Thoracic aorta (tissue), 2 donors: ENCODE measurements at regions not wholly inside any gene's neighbourhood (a gene's known extent, or its start where the extent isn't known, plus 50 kb on each side); places are given as distances from the start of the nearest gene placed in this dataset.
"Not testable (repeated sequence)": the region's sequence is repeated elsewhere in the genome, so short reads cannot be mapped to it uniquely, and the experiment has no call there.

Experiments used
- ATAC-seq: fragments of 150-250 bp; one replicate; pipeline ENCODE4 v1.8.0; 2017; ENCODE audit warnings: low read depth; ENCODE audit not compliant: insufficient number of reproducible peaks, low FRiP score
- DNase-seq: peaks from one replicate; pipeline ENCODE4 v3.0.0-alpha.2; 2020; ENCODE audit warnings: low spot score
- H3K27ac ChIP-seq, 2 donors: fragments of 200-600 bp; sonication (generic); 1 replicate in 1 of 2; 2 replicates in 1 of 2; pipeline ENCODE4 v1.5.1; 2016; ENCODE audit warnings: mild to moderate bottlenecking in 2 of 2, moderate library complexity in 2 of 2
- H3K27me3 ChIP-seq: fragments of 200-600 bp; sonication (generic); replicated peaks from 2 replicates; pipeline ENCODE4 v1.6.0; 2016; ENCODE audit warnings: mild to moderate bottlenecking; ENCODE audit not compliant: insufficient read depth
- H3K36me3 ChIP-seq: fragments of 200-600 bp; sonication (generic); one replicate; pipeline ENCODE4 v1.5.1; 2016
- H3K4me1 ChIP-seq, 2 donors: fragments of 200-600 bp; sonication (generic); 1 replicate in 1 of 2; 2 replicates in 1 of 2; pipeline versions ENCODE4 v1.5.1 to v1.6.0; 2016; ENCODE audit warnings: low read depth in 2 of 2, mild to moderate bottlenecking in 1 of 2; ENCODE audit not compliant: control insufficient read depth in 1 of 2
- H3K4me3 ChIP-seq: fragments of 200-600 bp; sonication (generic); 2 replicates; pipeline ENCODE4 v1.5.1; 2016; ENCODE audit warnings: mild to moderate bottlenecking
- H3K9me3 ChIP-seq: fragments of 200-600 bp; sonication (generic); 2 replicates; pipeline ENCODE4 v1.5.1; 2016
- TF ChIP-seq, protein P1 (sequence below): fragments of 200-600 bp; sonication (generic); IDR thresholded peaks from one replicate; pipeline ENCODE4 v1.5.1; 2019; ENCODE audit warnings: antibody characterized with exemption

DNA sequence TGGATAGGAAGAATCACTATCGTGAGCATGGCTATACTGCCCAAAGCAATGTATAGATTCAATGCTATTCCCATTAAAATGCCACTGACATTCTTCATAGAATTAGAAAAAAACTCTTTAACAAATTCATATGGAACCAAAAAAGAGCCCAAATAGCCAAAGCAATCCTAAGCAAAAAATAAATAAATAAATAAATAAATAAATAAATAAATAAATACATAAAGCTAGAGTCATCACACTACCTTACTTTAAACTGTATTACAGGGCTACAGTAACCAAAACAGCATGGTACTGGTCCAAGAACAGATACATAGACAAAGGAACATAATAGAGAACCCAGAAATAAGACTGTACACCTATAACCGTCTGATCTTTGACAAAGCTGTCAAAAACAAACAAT, 180.4 kb upstream of the CDKN2B start:
- TF ChIP-seq, protein P1, sequence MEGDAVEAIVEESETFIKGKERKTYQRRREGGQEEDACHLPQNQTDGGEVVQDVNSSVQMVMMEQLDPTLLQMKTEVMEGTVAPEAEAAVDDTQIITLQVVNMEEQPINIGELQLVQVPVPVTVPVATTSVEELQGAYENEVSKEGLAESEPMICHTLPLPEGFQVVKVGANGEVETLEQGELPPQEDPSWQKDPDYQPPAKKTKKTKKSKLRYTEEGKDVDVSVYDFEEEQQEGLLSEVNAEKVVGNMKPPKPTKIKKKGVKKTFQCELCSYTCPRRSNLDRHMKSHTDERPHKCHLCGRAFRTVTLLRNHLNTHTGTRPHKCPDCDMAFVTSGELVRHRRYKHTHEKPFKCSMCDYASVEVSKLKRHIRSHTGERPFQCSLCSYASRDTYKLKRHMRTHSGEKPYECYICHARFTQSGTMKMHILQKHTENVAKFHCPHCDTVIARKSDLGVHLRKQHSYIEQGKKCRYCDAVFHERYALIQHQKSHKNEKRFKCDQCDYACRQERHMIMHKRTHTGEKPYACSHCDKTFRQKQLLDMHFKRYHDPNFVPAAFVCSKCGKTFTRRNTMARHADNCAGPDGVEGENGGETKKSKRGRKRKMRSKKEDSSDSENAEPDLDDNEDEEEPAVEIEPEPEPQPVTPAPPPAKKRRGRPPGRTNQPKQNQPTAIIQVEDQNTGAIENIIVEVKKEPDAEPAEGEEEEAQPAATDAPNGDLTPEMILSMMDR = no peak
- ATAC-seq (no peak), DNase-seq (no peak)
- Histone ChIP-seq H3K27me3 (no peaks in the 10 kb centered on the region), H3K36me3 (no peaks in the 10 kb centered on the region), H3K4me1 (no peaks in the 10 kb centered on the region), H3K27ac (no peak overlapping the region), H3K4me3 (no peak overlapping the region), H3K9me3 (no peaks in the 10 kb centered on the region)

DNA sequence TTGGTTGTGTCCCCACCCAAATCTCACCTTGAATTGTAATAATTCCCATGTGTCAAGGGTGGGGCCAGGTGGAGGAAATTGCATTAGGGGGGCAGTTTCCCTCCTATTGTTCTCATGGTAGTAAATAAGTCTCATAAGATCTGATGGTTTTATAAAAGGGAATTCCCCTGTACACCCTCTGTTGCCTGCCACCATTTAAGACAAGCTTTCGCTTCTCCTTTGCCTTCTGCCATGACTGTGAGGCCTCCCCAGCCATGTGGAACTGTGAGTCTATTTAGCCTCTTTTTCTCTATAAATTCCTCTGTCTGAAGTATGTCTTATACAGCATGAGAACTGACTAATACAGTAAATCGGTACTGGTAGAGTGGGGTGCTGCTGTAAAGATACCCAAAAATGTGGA, 187.9 kb upstream of the CDKN2B start:
- H3K4me3 ChIP-seq, H3K36me3 ChIP-seq, H3K27ac ChIP-seq, ATAC-seq, H3K4me1 ChIP-seq, H3K27me3 ChIP-seq, DNase-seq, H3K9me3 ChIP-seq: not testable (repeated sequence)

DNA sequence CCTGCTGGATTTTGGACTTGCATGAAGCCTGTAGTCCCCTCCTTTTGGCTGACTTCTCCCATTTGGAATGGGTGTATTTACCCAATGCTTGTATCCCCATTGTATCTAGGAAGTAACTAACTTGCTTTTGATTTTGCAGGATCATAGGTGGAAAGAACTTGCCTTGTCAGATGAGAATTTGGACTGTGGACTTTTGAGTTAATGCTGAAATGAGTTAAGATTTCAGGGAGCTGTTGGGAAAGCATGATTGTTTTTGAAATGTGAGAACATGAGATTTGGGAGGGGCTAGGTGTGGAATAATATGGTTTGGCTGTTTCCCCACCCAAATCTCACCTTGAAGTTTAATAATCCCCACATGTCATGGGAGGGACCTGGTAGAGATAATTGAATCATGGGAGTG, 189.6 kb upstream of the CDKN2B start:
- no peak for DNase-seq
- H3K27me3 ChIP-seq = no peaks in the 10 kb centered on the region
- H3K4me1 ChIP-seq = no peaks in the 10 kb centered on the region
- H3K36me3 ChIP-seq = no peaks in the 10 kb centered on the region
- H3K27ac ChIP-seq = no peak overlapping the region
- H3K9me3 ChIP-seq = no peaks in the 10 kb centered on the region
- no peak overlapping the region for H3K4me3 ChIP-seq
- no peak for ATAC-seq
- TF ChIP-seq, protein P1 = no peak

DNA sequence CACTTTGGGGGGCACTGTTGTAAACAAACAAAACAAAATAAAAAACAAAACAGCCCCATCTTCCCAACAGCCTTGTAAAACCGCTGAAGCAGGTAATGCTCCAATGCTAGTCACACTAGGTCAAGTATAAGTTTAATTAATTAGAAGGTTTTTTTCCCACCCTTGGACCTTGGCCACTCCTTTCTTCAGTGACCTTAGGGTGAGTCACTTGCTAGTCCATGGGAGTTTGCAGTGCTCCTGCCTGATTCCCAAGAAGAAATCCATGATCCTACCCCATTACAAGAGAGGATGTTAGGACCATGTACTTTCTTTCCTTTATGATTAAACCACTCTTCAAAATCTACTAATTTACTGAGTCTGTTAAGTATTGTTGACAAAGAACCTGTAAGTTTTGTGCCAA, 192.2 kb upstream of the CDKN2B start:
- DNase-seq (no peak), ATAC-seq (no peak)
- H3K36me3 ChIP-seq = no peaks in the 10 kb centered on the region
- H3K27me3 ChIP-seq = no peaks in the 10 kb centered on the region
- TF ChIP-seq, protein P1 = no peak
- H3K27ac ChIP-seq = no peak overlapping the region
- no peaks in the 10 kb centered on the region for H3K4me1 ChIP-seq
- H3K9me3 ChIP-seq = no peaks in the 10 kb centered on the region
- no peak overlapping the region for H3K4me3 ChIP-seq

DNA sequence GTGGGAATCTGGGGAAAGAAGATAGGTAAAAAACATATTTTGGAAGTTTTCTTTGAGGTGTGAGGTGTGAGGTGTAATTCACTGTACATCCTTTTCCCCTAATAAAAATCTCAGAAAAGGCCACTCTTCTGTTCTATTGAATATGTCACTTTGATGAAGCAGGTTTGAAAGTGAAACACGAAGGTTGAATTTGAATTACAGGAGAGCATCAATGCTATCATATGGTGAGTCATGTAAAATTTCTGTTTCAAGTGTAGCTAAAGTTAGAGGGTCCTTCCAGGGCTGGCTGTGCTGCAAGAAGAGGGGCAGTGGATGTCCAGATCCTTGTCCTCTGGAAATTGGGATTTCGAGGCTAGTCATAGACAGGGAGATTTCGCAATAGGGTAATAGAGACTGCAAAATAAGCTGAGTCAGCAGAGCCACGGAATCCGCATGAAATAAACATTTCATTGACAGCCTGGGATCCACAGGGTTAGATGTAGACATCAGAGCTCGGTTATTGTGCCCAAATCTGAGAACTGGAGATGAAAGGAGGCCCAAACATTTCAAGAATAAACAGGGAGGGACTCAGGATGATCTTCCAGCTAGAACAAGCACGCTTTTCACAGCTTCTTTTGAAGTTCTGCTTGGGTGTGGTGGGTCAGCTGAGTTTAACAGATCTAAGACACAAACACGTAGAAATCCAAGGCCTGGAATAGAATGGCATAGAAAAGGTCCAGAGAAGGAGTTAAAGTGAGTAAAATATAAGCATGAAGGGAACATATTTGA, 194.4 kb upstream of the CDKN2B start:
- Histone ChIP-seq H3K27ac (no peak overlapping the region), H3K27me3 (no peaks in the 10 kb centered on the region), H3K9me3 (no peaks in the 10 kb centered on the region), H3K4me1 (no peaks in the 10 kb centered on the region), H3K4me3 (no peak overlapping the region), H3K36me3 (no peaks in the 10 kb centered on the region)
- TF ChIP-seq, protein P1 = no peak
- ATAC-seq (no peak), DNase-seq (no peak)

DNA sequence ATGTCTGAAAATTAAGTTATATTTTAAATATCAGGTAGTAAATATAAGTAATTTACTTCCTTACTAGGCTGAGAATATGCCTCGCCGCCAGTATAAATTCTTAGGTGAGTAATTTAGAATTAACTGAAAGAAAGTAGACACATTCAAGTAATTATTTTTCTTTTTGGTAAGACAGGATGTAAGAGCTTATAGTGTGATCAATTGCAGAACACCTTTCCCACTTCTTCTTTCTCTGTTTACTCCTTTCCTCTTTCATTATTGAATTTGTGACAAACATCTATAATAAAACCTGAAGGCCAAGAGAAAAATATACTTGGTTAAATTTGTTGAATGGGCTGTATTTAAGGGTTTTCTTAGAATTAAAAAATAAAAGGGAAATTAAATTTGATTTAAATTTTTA, 195.1 kb upstream of the CDKN2B start:
- Histone ChIP-seq H3K27me3 (no peaks in the 10 kb centered on the region), H3K4me3 (no peak overlapping the region), H3K4me1 (no peaks in the 10 kb centered on the region), H3K9me3 (no peaks in the 10 kb centered on the region), H3K36me3 (no peaks in the 10 kb centered on the region), H3K27ac (no peak overlapping the region)
- no peak for DNase-seq
- TF ChIP-seq, protein P1 = no peak
- no peak for ATAC-seq
